GM23338 (cell line): ENCODE measurements at regions not wholly inside any gene's neighbourhood (a gene's known extent, or its start where the extent isn't known, plus 50 kb on each side); places are given as distances from the start of the nearest gene placed in this dataset.

Experiments
- ATAC-seq: fragments of 200-7000 bp; cut with Tn5 transposase; 3 replicates; pipeline ENCODE4 v1.9.1; 2020
- DNase-seq: peaks from one replicate; pipeline ENCODE4 v3.0.0-alpha.2; 2015; ENCODE audit warnings: low spot score
- H2AFZ ChIP-seq: fragments of 200-600 bp; sonication (generic); 2 replicates; pipeline ENCODE4 v1.8.0; 2016; ENCODE audit warnings: antibody characterized with exemption, mild to moderate bottlenecking, moderate library complexity
- H3F3A ChIP-seq: fragments of 200-600 bp; sonication (generic); replicated peaks from 2 replicates; pipeline ENCODE4 v1.8.0; 2017; ENCODE audit warnings: antibody characterized with exemption, mixed run types, low read depth
- H3K27ac ChIP-seq: fragments of 200-600 bp; sonication (generic); 2 replicates; pipeline ENCODE4 v1.6.1; 2016; ENCODE audit warnings: low read depth
- H3K27me3 ChIP-seq: fragments of 200-600 bp; sonication (generic); 2 replicates; pipeline ENCODE4 v1.8.0; 2016; ENCODE audit warnings: mild to moderate bottlenecking, mixed run types, moderate library complexity; ENCODE audit not compliant: insufficient read depth
- H3K36me3 ChIP-seq: fragments of 200-600 bp; sonication (generic); 2 replicates; pipeline ENCODE4 v1.8.0; 2016; ENCODE audit warnings: mild to moderate bottlenecking; ENCODE audit not compliant: insufficient read depth
- H3K4me1 ChIP-seq: fragments of 200-600 bp; sonication (generic); 2 replicates; pipeline ENCODE4 v1.8.0; 2016; ENCODE audit warnings: mild to moderate bottlenecking, moderate library complexity; ENCODE audit not compliant: insufficient read depth
- H3K4me2 ChIP-seq: fragments of 200-600 bp; sonication (generic); 2 replicates; pipeline ENCODE4 v1.7.1; 2017; ENCODE audit warnings: mixed run types
- H3K4me3 ChIP-seq: fragments of 200-600 bp; sonication (generic); 2 replicates; pipeline ENCODE4 v1.6.1; 2016; ENCODE audit warnings: mixed run types
- H3K79me2 ChIP-seq: fragments of 200-600 bp; sonication (generic); replicated peaks from 2 replicates; pipeline ENCODE4 v1.8.0; 2017; ENCODE audit warnings: mild to moderate bottlenecking; ENCODE audit not compliant: insufficient read depth
- H3K9me2 ChIP-seq: fragments of 200-600 bp; sonication (generic); 2 replicates; pipeline ENCODE4 v1.8.0; 2017; ENCODE audit not compliant: insufficient read depth
- H4K20me1 ChIP-seq: fragments of 200-600 bp; sonication (generic); replicated peaks from 2 replicates; pipeline ENCODE4 v1.8.0; 2017; ENCODE audit warnings: mild to moderate bottlenecking; ENCODE audit not compliant: insufficient read depth
- H3K27ac Mint-ChIP-seq: 2 replicates; pipeline ENCODE4 v1.8.0; 2020; ENCODE audit warnings: inconsistent platforms, mild to moderate bottlenecking, moderate library complexity, mixed read lengths
- H3K27me3 Mint-ChIP-seq: 3 replicates; pipeline ENCODE4 v1.8.0; 2022; ENCODE audit warnings: low read depth, mild to moderate bottlenecking, moderate library complexity, mixed read lengths, inconsistent platforms; ENCODE audit not compliant: insufficient read depth, poor library complexity
- H3K36me3 Mint-ChIP-seq: 3 replicates; pipeline ENCODE4 v1.8.0; 2021; ENCODE audit warnings: low read depth, mild to moderate bottlenecking, inconsistent platforms, moderate library complexity, mixed read lengths
- H3K4me1 Mint-ChIP-seq: 3 replicates; pipeline ENCODE4 v1.8.0; 2020; ENCODE audit warnings: mild to moderate bottlenecking, inconsistent platforms, mixed read lengths
- H3K4me3 Mint-ChIP-seq: 3 replicates; pipeline ENCODE4 v1.8.0; 2021; ENCODE audit warnings: moderate library complexity, mild to moderate bottlenecking, inconsistent platforms, mixed read lengths
- H3K9me3 Mint-ChIP-seq: 3 replicates; pipeline ENCODE4 v1.8.0; 2020; ENCODE audit warnings: moderate library complexity, mild to moderate bottlenecking, inconsistent platforms, mixed read lengths
- CREB1 ChIP-seq: fragments of 250-450 bp; sonication (Bioruptor Pico); IDR thresholded peaks from 2 replicates; pipeline ENCODE4 v1.5.0; 2020; ENCODE audit warnings: low read depth, mild to moderate bottlenecking, moderate library complexity
- CTCF ChIP-seq, 2 experiments: fragments of 200-600 bp in 1 of 2; sonication (generic) in 1 of 2; conservative IDR thresholded peaks; 2 replicates each; pipeline versions ENCODE4 v1.5.1 to v1.6.1; 2016 to 2017; ENCODE audit warnings: antibody characterized with exemption in 2 of 2, low read depth in 2 of 2, mild to moderate bottlenecking in 2 of 2, moderate library complexity in 1 of 2
- EZH2 ChIP-seq: fragments of 200-600 bp; sonication (generic); IDR thresholded peaks from one replicate; pipeline ENCODE4 v1.8.0; 2017; ENCODE audit warnings: antibody characterized with exemption, mild to moderate bottlenecking, low read depth; ENCODE audit not compliant: unreplicated experiment
- POLR2AphosphoS5 ChIP-seq: IDR thresholded peaks from 2 replicates; pipeline ENCODE4 v1.6.1; 2016; ENCODE audit warnings: antibody characterized with exemption, low read depth
- STAT1 ChIP-seq: IDR thresholded peaks from one replicate; pipeline ENCODE4 v1.6.1; 2016; ENCODE audit warnings: antibody characterized with exemption; ENCODE audit not compliant: unreplicated experiment
- ZNF114 ChIP-seq: fragments of 250-450 bp; sonication (Bioruptor Pico); IDR thresholded peaks from 2 replicates; pipeline ENCODE4 v1.5.0; 2020; ENCODE audit warnings: mild to moderate bottlenecking, moderate library complexity
- ZNF462 ChIP-seq: fragments of 250-450 bp; sonication (Bioruptor Pico); IDR thresholded peaks from 2 replicates; pipeline ENCODE4 v1.5.0; 2020; ENCODE audit warnings: mild to moderate bottlenecking, moderate library complexity

GRCh38 chr2:6215053-6215452 is 522.9 kb downstream of the SOX11 start (continued):
- TF ChIP-seq CTCF (conservative IDR thresholded peaks at IDR 0.05; ENCODE audit: low read depth in 2 of 2): no peak
- TF ChIP-seq ZNF114: no peak
- TF ChIP-seq CREB1 (CRISPR knock-in tag): no peak
- no peak for TF ChIP-seq ZNF462
- TF ChIP-seq STAT1: no peak

GRCh38 chr2:6216234-6216633 is 524.0 kb downstream of the SOX11 start:
- Mint-ChIP-seq H3K4me3 (no peak overlapping the region), H3K9me3 (peaks cover 78% of the 10 kb centered on the region)
- H3K79me2 ChIP-seq: no peaks in the 10 kb centered on the region
- TF ChIP-seq EZH2 (no peak), STAT1 (no peak), POLR2AphosphoS5 (no peak), ZNF462 (no peak), CREB1 (CRISPR knock-in tag) (no peak)

More at GRCh38 chr2:6216234-6216633, 524.0 kb downstream of the SOX11 start:
- H3K27ac Mint-ChIP-seq: no peak overlapping the region
- H3K36me3 ChIP-seq: no peaks in the 10 kb centered on the region
- no peak overlapping the region for H2AFZ ChIP-seq
- no peaks in the 10 kb centered on the region for H4K20me1 ChIP-seq
- no peaks in the 10 kb centered on the region for H3K4me1 Mint-ChIP-seq
- no peaks in the 10 kb centered on the region for H3K27me3 ChIP-seq
- H3F3A ChIP-seq: no peaks in the 10 kb centered on the region
- H3K27ac ChIP-seq: no peak overlapping the region
- H3K4me1 ChIP-seq: no peaks in the 10 kb centered on the region
- no peaks in the 10 kb centered on the region for H3K27me3 Mint-ChIP-seq
- DNase-seq (no peak), ATAC-seq (no peak)
- no peak overlapping the region for H3K4me3 ChIP-seq
- H3K9me2 ChIP-seq: no peaks in the 10 kb centered on the region
- no peaks in the 10 kb centered on the region for H3K36me3 Mint-ChIP-seq
- no peak overlapping the region for H3K4me2 ChIP-seq
